BLaER1 treated with 17β-estradiol and CSF1 and Interleukin-3, amounts not matched to agents 10 nM and 100 nM (cell line): ENCODE measurements at regions not wholly inside any gene's neighbourhood (a gene's known extent, or its start where the extent isn't known, plus 50 kb on each side); places are given as distances from the start of the nearest gene placed in this dataset.

ENCODE experiments used
- H3K27ac ChIP-seq, 11 experiments: shearing (Covaris generic); formaldehyde crosslinking; 2 replicates each; pipeline ENCODE4 v1.8.1; 2022
- H3K27me3 ChIP-seq, 11 experiments: shearing (Covaris generic); formaldehyde crosslinking; 2 replicates each; pipeline ENCODE4 v1.8.1; 2022
- H3K36me3 ChIP-seq, 11 experiments: shearing (Covaris generic); formaldehyde crosslinking; 2 replicates each; pipeline ENCODE4 v1.8.1; 2022
- H3K4me1 ChIP-seq, 10 experiments: shearing (Covaris generic); formaldehyde crosslinking; 2 replicates each; pipeline ENCODE4 v1.8.1; 2022
- H3K4me2 ChIP-seq, 11 experiments: shearing (Covaris generic); formaldehyde crosslinking; 2 replicates each; pipeline ENCODE4 v1.8.1; 2022
- H3K4me3 ChIP-seq, 10 experiments: shearing (Covaris generic); formaldehyde crosslinking; 2 replicates each; pipeline ENCODE4 v1.8.1; 2022
- H3K9ac ChIP-seq, 11 experiments: shearing (Covaris generic); formaldehyde crosslinking; 2 replicates each; pipeline ENCODE4 v1.8.1; 2022
- H3K9me3 ChIP-seq, 11 experiments: shearing (Covaris generic); formaldehyde crosslinking; replicated peaks in 1 of 11; 2 replicates each; pipeline ENCODE4 v1.8.1; 2022
- H4K20me1 ChIP-seq, 11 experiments: shearing (Covaris generic); formaldehyde crosslinking; 2 replicates each; pipeline ENCODE4 v1.8.1; 2022
- Cebpa-rat ChIP-seq, 11 experiments: shearing (Covaris generic); IDR thresholded peaks; 2 replicates each; pipeline ENCODE4 v1.8.1; 2022

DNA sequence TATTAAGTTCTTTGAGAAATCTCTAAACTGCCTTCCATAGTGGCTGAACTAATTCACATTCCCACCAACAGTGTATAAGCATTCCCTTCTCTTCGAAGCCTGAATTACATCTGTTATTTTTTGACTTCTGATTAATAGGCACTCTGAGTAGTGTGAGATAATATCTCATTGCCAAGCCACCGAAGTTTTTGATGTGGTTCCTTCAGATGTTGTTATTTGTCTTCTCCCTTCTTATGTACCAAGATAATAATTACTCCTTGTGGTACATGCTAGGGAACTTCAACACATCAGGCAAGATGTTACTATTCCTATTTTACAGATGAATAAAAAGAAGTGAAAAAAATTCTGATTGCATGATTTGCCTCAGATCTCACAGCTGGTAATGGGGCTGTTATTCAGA, 70.9 kb downstream of the KCTD12 start:
- no peak overlapping the region for H3K9ac ChIP-seq
- no peaks in the 10 kb centered on the region for H3K36me3 ChIP-seq
- peaks cover 0 to 13% (median 2%) of the 10 kb centered on the region in 11 experiments; a peak in 14 of 22 replicates for H3K9me3 ChIP-seq
- no peak overlapping the region for H3K27ac ChIP-seq
- TF ChIP-seq Cebpa-rat (IDR thresholded peaks at IDR 0.05), result no peak
- peaks cover 0 to 33% (median 0%) of the 10 kb centered on the region in 10 experiments; a peak in 7 of 20 replicates for H3K4me1 ChIP-seq
- no peaks in the 10 kb centered on the region for H4K20me1 ChIP-seq
- H3K4me3 ChIP-seq, result no peak overlapping the region
- no peak overlapping the region for H3K4me2 ChIP-seq
- no peaks in the 10 kb centered on the region for H3K27me3 ChIP-seq

DNA sequence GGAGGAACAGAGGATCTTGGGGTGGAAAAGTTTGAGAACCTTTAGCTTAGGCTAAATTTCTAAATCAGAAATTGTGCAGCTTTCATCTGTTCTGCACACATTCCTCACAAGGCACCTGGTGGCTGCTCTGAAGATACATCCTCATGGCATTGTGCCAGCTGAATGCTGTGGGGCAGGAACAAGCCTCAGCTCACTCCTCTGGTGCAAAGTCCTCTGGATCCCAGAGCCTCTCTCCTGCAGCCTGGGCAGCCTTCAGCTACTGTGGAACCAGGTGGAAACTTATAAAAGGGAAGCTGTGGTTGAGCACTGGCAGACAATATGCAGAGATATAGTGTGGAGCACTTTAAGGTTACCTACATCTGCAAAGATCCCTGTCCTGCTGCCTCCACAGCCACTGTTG, 72.3 kb downstream of the KCTD12 start:
- Histone ChIP-seq H3K9me3 (peaks cover 0 to 27% (median 10%) of the 10 kb centered on the region in 11 experiments; a peak in 16 of 22 replicates), H3K9ac (no peak overlapping the region), H4K20me1 (no peaks in the 10 kb centered on the region), H3K4me3 (no peak overlapping the region), H3K27ac (no peak overlapping the region), H3K27me3 (no peaks in the 10 kb centered on the region), H3K36me3 (peaks cover 0 to 3% (median 0%) of the 10 kb centered on the region in 11 experiments; a peak in 1 of 22 replicates), H3K4me1 (peaks cover 0 to 33% (median 0%) of the 10 kb centered on the region in 10 experiments; a peak in 7 of 20 replicates), H3K4me2 (peak overlapping the region in 2 of 11 experiments; percentile 42 to 61; a peak in 4 of 22 replicates)
- TF ChIP-seq Cebpa-rat (IDR thresholded peaks at IDR 0.05), result no peak

DNA sequence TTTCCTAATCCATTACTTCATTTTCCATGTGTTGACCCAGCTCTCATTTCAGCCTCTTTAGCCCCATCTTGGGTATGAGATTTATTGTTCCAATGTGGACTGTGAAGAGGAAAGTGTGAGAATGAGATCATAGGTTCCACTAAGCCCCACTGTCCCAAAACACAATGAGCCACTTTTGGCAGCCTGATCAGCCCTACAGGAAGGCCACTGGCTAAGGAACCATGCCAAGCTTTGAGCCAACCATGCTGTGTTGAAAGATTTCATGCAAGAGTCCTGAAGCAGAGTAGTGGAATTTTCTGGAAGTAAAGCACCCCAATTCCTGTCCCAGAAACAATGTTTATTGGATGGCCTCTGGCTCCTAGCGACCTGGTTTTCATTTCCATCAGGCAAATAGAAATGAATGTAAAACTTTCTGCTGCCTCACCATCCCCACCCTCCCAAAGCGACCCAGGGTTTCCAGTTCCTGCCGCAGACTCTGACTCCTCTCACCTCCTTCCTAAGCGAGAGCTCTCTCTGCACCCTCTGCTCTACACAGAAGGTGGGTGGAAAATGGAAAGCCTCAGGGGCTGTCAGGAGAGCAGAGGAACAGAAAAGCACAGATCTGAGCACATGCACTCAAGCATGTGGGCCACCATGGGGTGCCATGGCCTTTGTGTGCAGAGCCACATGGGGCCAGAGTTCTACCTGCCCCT, 73.1 kb downstream of the KCTD12 start:
- peaks cover 0 to 3% (median 0%) of the 10 kb centered on the region in 11 experiments; a peak in 1 of 22 replicates for H3K36me3 ChIP-seq
- H3K27me3 ChIP-seq, result no peaks in the 10 kb centered on the region
- H4K20me1 ChIP-seq, result no peaks in the 10 kb centered on the region
- no peak overlapping the region for H3K9ac ChIP-seq
- no peak overlapping the region for H3K27ac ChIP-seq
- no peak for TF ChIP-seq Cebpa-rat (IDR thresholded peaks at IDR 0.05)
- peak overlapping the region in 2 of 11 experiments; percentile 42 to 61; a peak in 4 of 22 replicates for H3K4me2 ChIP-seq
- peaks cover 0 to 33% (median 0%) of the 10 kb centered on the region in 10 experiments; a peak in 7 of 20 replicates for H3K4me1 ChIP-seq
- no peak overlapping the region for H3K4me3 ChIP-seq
- H3K9me3 ChIP-seq, result peaks cover 0 to 34% (median 10%) of the 10 kb centered on the region in 11 experiments; a peak in 16 of 22 replicates

DNA sequence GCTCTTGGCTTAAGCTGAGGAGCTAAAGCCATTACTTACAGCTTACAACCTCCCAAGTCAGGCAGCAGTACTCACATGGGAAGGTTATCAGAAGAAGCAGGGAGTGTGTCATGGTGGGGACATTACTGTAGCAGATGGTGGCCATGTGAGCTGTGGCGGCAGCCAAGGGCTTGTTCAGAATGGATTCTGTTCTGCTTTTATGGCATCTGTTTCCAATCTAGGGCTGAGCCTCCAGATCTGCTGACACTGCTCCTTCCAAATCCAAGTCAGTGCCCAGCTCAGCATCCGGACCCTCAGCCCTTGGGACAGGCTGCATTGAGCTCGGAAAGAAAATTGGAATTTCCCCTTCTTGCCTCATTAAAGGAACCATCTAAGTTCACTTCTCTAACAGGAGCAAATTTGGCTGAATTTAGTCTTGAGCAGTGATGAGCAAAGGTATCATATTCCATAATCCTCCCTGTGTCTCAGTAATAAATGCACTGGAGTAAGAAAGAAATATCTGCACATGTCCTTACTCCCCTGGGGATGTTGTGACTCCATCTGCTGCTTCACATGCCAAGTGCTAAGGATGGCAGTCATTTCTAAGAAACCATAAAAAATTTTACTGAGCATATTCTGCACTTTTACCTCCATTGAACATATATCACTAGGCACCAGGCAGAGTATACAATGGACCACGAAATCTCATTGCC, 73.9 kb downstream of the KCTD12 start:
- Histone ChIP-seq H3K27me3 (no peaks in the 10 kb centered on the region), H3K4me3 (no peak overlapping the region), H3K9me3 (peaks cover 0 to 41% (median 10%) of the 10 kb centered on the region in 11 experiments; a peak in 16 of 22 replicates), H4K20me1 (no peaks in the 10 kb centered on the region), H3K36me3 (peaks cover 0 to 3% (median 0%) of the 10 kb centered on the region in 11 experiments; a peak in 1 of 22 replicates), H3K27ac (peak overlapping the region in 3 of 11 experiments; percentile 23 to 54 (median 37); a peak in 4 of 22 replicates), H3K4me2 (peak overlapping the region in 3 of 11 experiments; percentile 33 to 61 (median 42); a peak in 5 of 22 replicates), H3K9ac (no peak overlapping the region), H3K4me1 (peaks cover 0 to 33% (median 0%) of the 10 kb centered on the region in 10 experiments; a peak in 7 of 20 replicates)
- no peak for TF ChIP-seq Cebpa-rat (IDR thresholded peaks at IDR 0.05)

DNA sequence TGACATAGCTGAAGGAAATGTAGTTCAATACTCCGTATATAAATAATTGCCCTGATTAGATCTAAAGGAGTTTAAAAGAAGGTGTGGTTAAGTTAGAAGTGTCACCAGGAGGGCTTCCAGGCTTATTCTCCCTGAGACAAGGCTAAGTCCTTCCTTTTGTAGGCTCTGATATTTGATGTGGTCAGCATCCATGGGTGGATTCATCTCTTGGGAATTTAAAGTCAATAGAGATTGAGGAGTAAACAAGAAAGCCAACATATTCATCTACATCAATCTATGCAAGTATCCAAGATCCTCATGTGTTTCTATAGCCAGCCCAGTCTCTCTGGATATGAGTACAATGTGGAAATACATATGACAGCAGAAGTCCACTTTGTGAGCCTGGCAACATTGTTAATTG, 76.8 kb downstream of the KCTD12 start:
- Histone ChIP-seq H3K4me3 (no peak overlapping the region), H3K4me1 (peaks cover 0 to 50% (median 4%) of the 10 kb centered on the region in 10 experiments; a peak in 9 of 20 replicates), H3K9me3 (peaks cover 0 to 41% (median 10%) of the 10 kb centered on the region in 11 experiments; a peak in 16 of 22 replicates), H3K36me3 (peaks cover 0 to 3% (median 0%) of the 10 kb centered on the region in 11 experiments; a peak in 1 of 22 replicates), H3K4me2 (no peak overlapping the region), H4K20me1 (no peaks in the 10 kb centered on the region), H3K27me3 (no peaks in the 10 kb centered on the region), H3K27ac (no peak overlapping the region), H3K9ac (no peak overlapping the region)
- no peak for TF ChIP-seq Cebpa-rat (IDR thresholded peaks at IDR 0.05)

DNA sequence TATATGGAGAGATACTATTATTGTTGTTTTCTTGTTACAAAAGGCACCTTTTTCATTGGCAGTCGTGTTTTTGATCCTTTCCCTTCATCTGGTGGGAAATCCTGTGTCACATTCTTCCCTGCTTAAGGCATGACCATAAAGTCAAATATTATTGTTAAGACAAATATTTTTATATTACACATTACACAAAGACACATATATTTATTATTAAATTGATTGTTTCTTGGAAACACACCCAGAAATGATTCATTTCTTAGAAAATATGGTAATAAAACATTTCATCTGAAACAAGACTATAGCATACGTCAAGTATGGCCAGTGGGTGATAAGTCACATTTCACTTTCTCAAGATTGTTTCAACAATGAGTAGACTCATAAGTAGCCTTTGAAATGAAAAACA, 77.3 kb downstream of the KCTD12 start:
- Histone ChIP-seq H3K36me3 (peaks cover 0 to 3% (median 0%) of the 10 kb centered on the region in 11 experiments; a peak in 1 of 22 replicates), H3K4me1 (peaks cover 0 to 50% (median 7%) of the 10 kb centered on the region in 10 experiments; a peak in 10 of 20 replicates), H3K27me3 (no peaks in the 10 kb centered on the region), H4K20me1 (no peaks in the 10 kb centered on the region), H3K4me2 (no peak overlapping the region), H3K9ac (no peak overlapping the region), H3K4me3 (no peak overlapping the region), H3K27ac (no peak overlapping the region), H3K9me3 (peaks cover 0 to 41% (median 10%) of the 10 kb centered on the region in 11 experiments; a peak in 16 of 22 replicates)
- no peak for TF ChIP-seq Cebpa-rat (IDR thresholded peaks at IDR 0.05)

DNA sequence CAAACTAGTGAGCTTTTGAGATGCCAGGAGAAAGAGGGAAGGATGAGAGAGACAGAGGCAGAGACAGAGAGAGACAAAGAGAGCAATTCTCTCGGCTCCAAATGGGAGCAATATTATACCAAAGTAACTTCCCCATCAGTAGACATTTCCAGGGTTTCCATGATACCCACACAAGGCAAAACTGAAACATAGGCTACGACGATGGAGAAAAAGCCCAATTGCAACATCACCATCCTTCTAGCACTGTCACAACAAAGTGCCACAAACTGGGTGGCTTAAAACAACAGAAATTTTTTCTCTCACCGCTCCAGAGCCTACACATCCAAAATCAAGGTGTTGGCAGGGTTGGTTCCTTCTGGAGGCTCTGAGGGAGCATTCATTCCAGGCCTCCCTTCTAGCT, 81.4 kb downstream of the KCTD12 start:
- TF ChIP-seq Cebpa-rat (IDR thresholded peaks at IDR 0.05), result no peak
- no peaks in the 10 kb centered on the region for H3K27me3 ChIP-seq
- H3K27ac ChIP-seq, result peak overlapping the region in 1 of 11 experiments; percentile 7; a peak in 2 of 22 replicates
- H3K36me3 ChIP-seq, result peaks cover 0 to 3% (median 0%) of the 10 kb centered on the region in 11 experiments; a peak in 1 of 22 replicates
- no peaks in the 10 kb centered on the region for H4K20me1 ChIP-seq
- H3K4me3 ChIP-seq, result no peak overlapping the region
- peaks cover 0 to 42% (median 9%) of the 10 kb centered on the region in 11 experiments; a peak in 17 of 22 replicates for H3K9me3 ChIP-seq
- H3K4me2 ChIP-seq, result peak overlapping the region in 4 of 11 experiments; percentile 47 to 75 (median 60); a peak in 9 of 22 replicates
- peaks cover 0 to 43% (median 13%) of the 10 kb centered on the region in 10 experiments; a peak in 10 of 20 replicates for H3K4me1 ChIP-seq
- no peak overlapping the region for H3K9ac ChIP-seq

DNA sequence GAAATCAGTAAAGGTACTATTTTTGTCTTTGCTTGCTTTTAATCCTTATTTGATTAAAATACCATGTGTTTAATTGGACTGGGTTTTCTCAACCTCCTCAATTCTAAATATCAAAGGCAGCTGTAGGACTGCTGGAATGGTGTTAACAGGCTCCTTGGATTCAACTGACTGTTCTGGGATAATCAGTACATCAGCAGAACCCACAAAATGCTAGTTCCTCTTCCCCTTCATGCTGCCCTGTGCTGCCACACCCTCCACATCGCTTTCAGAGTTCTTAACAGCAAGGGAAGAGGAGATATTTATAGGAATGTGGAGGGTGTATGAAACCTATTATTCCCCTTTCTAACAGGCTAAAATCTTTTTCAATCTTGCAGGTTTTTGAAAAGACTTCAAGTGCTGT, 82.4 kb downstream of the KCTD12 start:
- no peaks in the 10 kb centered on the region for H4K20me1 ChIP-seq
- H3K4me3 ChIP-seq, result no peak overlapping the region
- H3K36me3 ChIP-seq, result no peaks in the 10 kb centered on the region
- H3K9ac ChIP-seq, result 0 out of 22 replicates have a peak overlapping the region, but pooled peaks of 1 of the 11 experiments have one; percentile 22
- no peaks in the 10 kb centered on the region for H3K27me3 ChIP-seq
- peak overlapping the region in 6 of 11 experiments; percentile 28 to 75 (median 48); a peak in 12 of 22 replicates for H3K4me2 ChIP-seq
- H3K9me3 ChIP-seq, result peaks cover 0 to 35% (median 8%) of the 10 kb centered on the region in 11 experiments; a peak in 17 of 22 replicates
- H3K4me1 ChIP-seq, result peaks cover 0 to 48% (median 13%) of the 10 kb centered on the region in 10 experiments; a peak in 10 of 20 replicates
- peak overlapping the region in 2 of 11 experiments; percentile 11 to 38; a peak in 2 of 22 replicates for H3K27ac ChIP-seq
- TF ChIP-seq Cebpa-rat (IDR thresholded peaks at IDR 0.05), result no peak
